Esophagus squamous epithelium (tissue), 5 donors: ENCODE measurements at regions not wholly inside any gene's neighbourhood (a gene's known extent, or its start where the extent isn't known, plus 50 kb on each side); places are given as distances from the start of the nearest gene placed in this dataset.

Experiments
- DNase-seq: peaks from one replicate; lab custom pipeline; 2025; lab: John Stamatoyannopoulos, UW
- H3K27ac ChIP-seq, 4 donors: fragments of 200-600 bp; sonication (generic); one replicate each; pipeline ENCODE4 v1.5.1; 2016 to 2019; ENCODE audit warnings: mild to moderate bottlenecking in 1 of 4
- H3K27me3 ChIP-seq, 4 donors: fragments of 200-600 bp; sonication (generic); 1 replicate in 3 of 4; 2 replicates in 1 of 4; pipeline versions ENCODE4 v1.5.1 to v1.6.0; 2017 to 2021; ENCODE audit warnings: antibody characterized with exemption in 1 of 4
- H3K36me3 ChIP-seq, 3 donors: fragments of 200-600 bp; sonication (generic); one replicate each; pipeline ENCODE4 v1.5.1; 2016 to 2019
- H3K4me1 ChIP-seq, 3 donors: fragments of 200-600 bp; sonication (generic); one replicate each; pipeline ENCODE4 v1.5.1; 2017 to 2019
- H3K4me3 ChIP-seq, 4 donors: fragments of 200-600 bp; sonication (generic); 1 replicate in 3 of 4; 2 replicates in 1 of 4; pipeline ENCODE4 v1.5.1; 2016 to 2019; ENCODE audit warnings: mild to moderate bottlenecking in 2 of 4, moderate library complexity in 1 of 4
- H3K9me3 ChIP-seq, 3 donors: fragments of 200-600 bp; sonication (generic); one replicate each; pipeline ENCODE4 v1.5.1; 2016 to 2019
- CTCF ChIP-seq, 6 experiments: fragments of 450-650 bp in 4 of 6; fragments of 200-600 bp in 2 of 6; sonication (generic) in 2 of 6; IDR thresholded peaks; one replicate each; pipeline ENCODE4 v1.5.1; 2016 to 2019; ENCODE audit warnings: antibody characterized with exemption in 6 of 6, mild to moderate bottlenecking in 4 of 6, moderate library complexity in 4 of 6
- POLR2A ChIP-seq, 4 donors: fragments of 450-650 bp; IDR thresholded peaks; one replicate each; pipeline ENCODE4 v1.6.1; 2017; ENCODE audit warnings: antibody characterized with exemption in 4 of 4, mild to moderate bottlenecking in 4 of 4, moderate library complexity in 3 of 4
- WGBS, 2 donors: methylation state at CpG; one replicate each; pipeline ENCODE4 v1.1.5; 2018; 5-methylcytosine and 5-hydroxymethylcytosine counted together
- intact Hi-C: fragments of 100-400 bp; cut with DNase I; formaldehyde crosslinking; loops from one replicate; pipeline ENCODE4 v1.15.0; 2022
- donor health status: DM: yes; HTN: yes; CAD: no.

GRCh38 chr2:5385596-5385995, 306.6 kb upstream of the SOX11 start:
- no peak for DNase-seq
- no peaks in the 10 kb centered on the region for H3K27me3 ChIP-seq
- TF ChIP-seq POLR2A (IDR thresholded peaks at IDR 0.05) (no peak), CTCF (IDR thresholded peaks at IDR 0.05) (no peak)
- intact Hi-C loops = no loop called here
- peaks cover 0 to 6% (median 0%) of the 10 kb centered on the region in 3 donors for H3K9me3 ChIP-seq
- no peak overlapping the region for H3K27ac ChIP-seq
- H3K4me3 ChIP-seq = no peak overlapping the region
- H3K36me3 ChIP-seq = no peaks in the 10 kb centered on the region
- 68 to 79% methylated on average over 3 of the region's 3 CpGs for WGBS, 2 donors
- H3K4me1 ChIP-seq = no peaks in the 10 kb centered on the region

- DNase-seq = no peak
- H3K4me3 ChIP-seq = no peak overlapping the region
- WGBS, 2 donors = 38 to 63% methylated on average over 2 of the region's 2 CpGs
These were observed 304.8 kb upstream of the SOX11 start for GRCh38 chr2:5387406-5387805.

GRCh38 chr2:5389740-5390139, 302.4 kb upstream of the SOX11 start:
- TF ChIP-seq POLR2A (IDR thresholded peaks at IDR 0.05) = no peak
- TF ChIP-seq CTCF (IDR thresholded peaks at IDR 0.05) = no peak
- H3K9me3 ChIP-seq = peaks cover 0 to 6% (median 0%) of the 10 kb centered on the region in 3 donors
- intact Hi-C loops = no loop called here
- H3K4me3 ChIP-seq = no peak overlapping the region
- H3K27ac ChIP-seq = no peak overlapping the region
- WGBS, 2 donors = 56 to 69% methylated on average over 5 of the region's 5 CpGs
- H3K27me3 ChIP-seq = no peaks in the 10 kb centered on the region
- DNase-seq = no peak
- H3K4me1 ChIP-seq = no peaks in the 10 kb centered on the region
- no peaks in the 10 kb centered on the region for H3K36me3 ChIP-seq

More at GRCh38 chr2:5387406-5387805, 304.8 kb upstream of the SOX11 start:
- Histone ChIP-seq H3K9me3 (peaks cover 0 to 6% (median 0%) of the 10 kb centered on the region in 3 donors), H3K27me3 (no peaks in the 10 kb centered on the region), H3K4me1 (no peaks in the 10 kb centered on the region), H3K36me3 (no peaks in the 10 kb centered on the region), H3K27ac (no peak overlapping the region)
- TF ChIP-seq CTCF (IDR thresholded peaks at IDR 0.05) (no peak), POLR2A (IDR thresholded peaks at IDR 0.05) (no peak)
- intact Hi-C loops = no loop called here

- TF ChIP-seq POLR2A (IDR thresholded peaks at IDR 0.05) = no peak
- TF ChIP-seq CTCF (IDR thresholded peaks at IDR 0.05) = no peak
- intact Hi-C loops = no loop called here
- H3K9me3 ChIP-seq = no peaks in the 10 kb centered on the region
- H3K36me3 ChIP-seq = no peaks in the 10 kb centered on the region
- no peak for DNase-seq
- H3K27ac ChIP-seq = no peak overlapping the region
- WGBS, 2 donors = 34 to 55% methylated on average over 3 to 5 of the region's 5 CpGs
- no peaks in the 10 kb centered on the region for H3K4me1 ChIP-seq
- H3K27me3 ChIP-seq = no peaks in the 10 kb centered on the region
- no peak overlapping the region for H3K4me3 ChIP-seq
These were observed 300.8 kb upstream of the SOX11 start for GRCh38 chr2:5391362-5391761.

- TF ChIP-seq CTCF (IDR thresholded peaks at IDR 0.05) (no peak), POLR2A (IDR thresholded peaks at IDR 0.05) (no peak)
- Histone ChIP-seq H3K36me3 (no peaks in the 10 kb centered on the region), H3K4me3 (no peak overlapping the region), H3K27ac (no peak overlapping the region), H3K27me3 (no peaks in the 10 kb centered on the region), H3K4me1 (no peaks in the 10 kb centered on the region), H3K9me3 (no peaks in the 10 kb centered on the region)
- WGBS, 2 donors = 63 to 70% methylated on average over 4 of the region's 4 CpGs
- no peak for DNase-seq
- intact Hi-C loops = no loop called here
These were observed 299.5 kb upstream of the SOX11 start for GRCh38 chr2:5392658-5393057.
